C1 segment of cervical spinal cord (tissue), 14 donors: ENCODE measurements at regions not wholly inside any gene's neighbourhood (a gene's known extent, or its start where the extent isn't known, plus 50 kb on each side); places are given as distances from the start of the nearest gene placed in this dataset.

Experiments
- DNase-seq, 14 donors: peaks; one replicate each; lab custom pipeline; 2025; lab: John Stamatoyannopoulos, UW

DNA sequence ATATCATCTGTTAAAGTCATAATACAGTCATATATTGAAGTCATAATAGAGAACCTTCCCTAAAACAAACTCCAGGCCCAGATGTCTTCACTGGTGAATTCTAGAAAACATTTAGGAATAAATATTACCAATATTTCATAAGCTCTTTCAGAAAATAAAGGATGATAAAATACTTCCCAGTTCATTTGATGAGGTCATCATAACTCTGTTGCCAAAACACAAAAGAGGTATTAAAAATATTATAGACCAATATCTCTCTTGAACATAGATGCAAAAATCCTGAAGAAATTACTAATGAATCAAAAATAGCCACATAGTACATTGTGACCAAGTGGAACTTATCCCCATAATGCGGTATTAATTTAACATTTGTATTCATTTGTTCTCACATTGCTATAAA, 132.4 kb upstream of the ZP4 start:
- DNase-seq, result no peak

DNA sequence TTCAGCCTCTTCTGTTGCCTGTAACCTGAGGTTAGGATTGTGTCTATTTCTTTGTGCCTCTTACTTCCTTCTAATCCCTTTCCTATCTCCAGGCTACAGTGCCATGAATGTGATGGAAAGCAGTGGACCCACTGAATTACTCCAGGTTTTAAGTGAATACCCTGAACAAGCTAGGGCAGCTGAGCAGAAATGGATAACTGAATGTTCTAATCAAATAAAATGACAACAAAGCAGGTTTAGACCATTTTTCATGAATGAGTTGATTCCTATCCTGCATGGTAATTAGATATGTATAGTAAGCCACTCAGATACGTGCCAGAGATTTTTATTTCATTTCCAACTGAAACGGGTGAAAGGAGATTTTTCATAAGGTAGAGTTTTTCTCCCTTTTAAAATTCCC, 127.5 kb upstream of the ZP4 start:
- no peak for DNase-seq

DNA sequence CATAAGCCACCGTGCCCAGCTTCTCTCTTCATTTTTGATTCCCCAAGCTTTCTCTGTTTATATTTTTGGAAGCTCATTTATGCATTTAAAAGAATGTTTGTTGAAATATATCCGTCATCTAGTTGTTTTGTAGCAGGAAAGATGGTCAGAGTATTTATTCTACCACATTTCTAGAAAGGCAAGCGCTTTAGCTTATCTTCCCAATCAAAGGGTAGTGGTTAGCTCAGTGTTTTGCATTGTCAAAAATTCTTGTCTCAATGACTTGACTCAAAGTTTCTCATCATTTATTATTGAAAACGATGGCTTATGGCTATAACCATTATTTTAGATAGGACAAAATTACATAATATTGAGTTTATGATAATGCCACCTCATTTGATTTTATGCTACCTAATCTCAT, 116.1 kb upstream of the ZP4 start:
- no peak for DNase-seq

DNA sequence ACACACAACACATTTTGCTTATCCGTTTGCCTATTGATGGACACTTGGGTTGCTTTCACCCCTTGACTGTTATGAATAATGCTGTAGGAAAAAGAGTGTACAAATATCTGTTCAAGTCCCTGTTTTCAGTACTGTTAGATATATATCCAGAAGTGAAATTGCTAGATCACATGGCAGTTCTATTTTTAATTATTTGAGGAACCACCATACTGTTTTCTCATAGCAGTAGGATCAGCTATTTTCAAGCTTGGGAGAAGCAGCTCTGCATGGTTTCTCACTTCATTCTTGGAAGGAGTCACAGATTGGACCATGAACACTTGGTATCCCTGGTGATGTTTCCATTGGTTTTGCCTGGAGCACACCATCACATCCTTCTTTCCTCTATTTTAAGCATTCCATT, 114.4 kb upstream of the ZP4 start:
- no peak for DNase-seq

DNA sequence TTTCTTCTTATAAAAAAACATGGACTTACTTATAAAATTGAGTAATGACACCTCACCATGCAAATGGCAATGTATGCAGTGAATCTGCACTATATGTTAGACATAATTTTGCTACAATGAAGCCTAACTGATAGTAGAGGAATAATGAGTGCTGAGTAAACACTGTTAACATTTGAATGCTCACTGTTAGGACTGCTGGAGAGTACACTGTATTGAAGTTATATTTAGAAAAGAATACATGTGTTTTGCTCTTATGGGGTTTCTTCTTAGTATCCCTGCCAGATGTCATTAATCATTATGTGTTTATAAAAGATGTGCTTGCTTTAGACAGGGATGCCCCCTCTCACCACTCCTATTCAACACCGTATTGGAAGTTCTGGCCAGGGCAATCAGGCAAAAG, 111.1 kb upstream of the ZP4 start:
- no peak for DNase-seq

DNA sequence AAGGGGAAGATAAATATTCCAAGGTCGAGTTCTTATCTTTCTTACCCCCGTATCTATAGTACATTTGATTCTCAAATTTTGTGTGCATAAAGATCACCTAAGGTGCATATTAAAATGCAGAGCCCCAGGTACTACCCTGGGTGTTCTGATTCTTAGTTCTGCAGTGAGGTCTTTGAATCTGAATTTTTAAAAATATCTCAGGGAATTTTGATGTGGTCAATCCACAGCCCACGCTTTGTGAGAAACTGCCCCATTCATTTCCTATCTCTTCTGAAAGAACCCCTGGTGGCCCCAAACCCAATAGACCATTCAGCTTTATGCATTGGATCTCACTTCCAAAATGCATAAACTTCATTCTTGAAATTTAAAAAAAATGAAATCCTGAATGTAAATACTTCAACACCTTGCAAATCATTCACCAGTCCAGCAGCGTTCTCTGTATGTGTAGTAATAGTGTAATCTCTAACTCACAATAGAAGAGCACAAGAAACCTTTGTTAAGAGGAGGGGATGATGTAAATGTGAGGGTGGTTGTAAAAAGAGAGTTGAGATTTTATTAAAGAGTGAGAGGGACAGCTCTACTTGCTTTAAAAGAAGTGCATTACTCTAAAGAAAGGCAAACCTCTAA, 108.8 kb upstream of the ZP4 start:
- DNase-seq, result no peak

DNA sequence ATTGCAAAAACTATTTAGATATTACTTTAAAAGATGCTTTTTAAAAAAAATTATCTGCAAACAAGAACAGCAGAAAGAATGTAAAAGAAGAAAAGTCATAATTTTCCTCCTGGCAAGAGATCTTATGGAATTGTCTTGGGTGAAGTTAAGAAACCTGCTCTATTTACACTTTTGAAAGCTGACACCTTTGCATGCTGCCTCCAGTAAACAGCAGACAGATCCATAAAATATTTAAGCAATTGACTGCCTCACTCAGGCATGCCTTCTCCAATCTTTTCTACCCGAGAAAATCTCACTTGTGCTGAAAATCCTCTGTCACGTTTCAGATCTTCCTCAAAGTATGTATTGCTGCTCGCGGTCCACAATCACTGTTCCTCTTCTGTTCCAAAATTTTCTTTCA, 107.9 kb upstream of the ZP4 start:
- no peak for DNase-seq

DNA sequence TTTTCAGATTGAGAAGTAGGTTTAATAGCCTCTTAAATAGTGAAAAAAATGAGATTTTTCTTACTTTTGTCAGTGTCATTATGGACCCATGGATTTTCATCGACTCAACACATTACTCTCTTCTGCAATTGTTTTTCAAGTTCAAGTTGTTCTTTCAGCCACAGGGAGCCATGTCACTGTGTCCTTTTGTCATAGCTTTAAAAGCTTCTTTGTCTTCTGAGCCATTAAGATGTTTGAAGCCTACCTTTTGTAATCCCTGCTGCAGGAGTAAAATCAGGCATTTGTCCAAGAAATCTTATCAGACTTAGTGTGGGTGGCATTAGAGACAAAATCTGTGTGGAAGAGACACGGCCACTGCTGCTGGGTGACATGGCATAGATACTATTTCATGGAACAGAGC, 92.8 kb upstream of the ZP4 start:
- no peak for DNase-seq

DNA sequence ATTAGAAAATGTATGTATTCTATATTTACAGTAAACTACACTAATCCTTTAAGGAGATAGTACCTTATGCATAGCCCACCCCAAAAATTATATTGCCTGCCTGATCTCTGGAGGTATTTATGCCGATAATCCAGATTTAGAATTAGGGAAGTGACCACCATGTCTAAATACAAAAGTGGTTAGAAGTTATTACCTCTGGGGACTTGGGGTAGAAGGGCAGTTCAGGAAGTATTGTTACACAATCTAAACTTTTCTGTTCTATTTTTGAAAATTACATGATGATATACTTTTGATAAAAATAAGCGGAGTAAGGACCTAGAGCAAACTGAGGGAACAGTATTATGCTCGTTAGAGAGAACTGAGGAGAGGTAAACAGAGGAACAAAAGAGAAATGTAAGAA, 90.5 kb upstream of the ZP4 start:
- DNase-seq, result no peak

DNA sequence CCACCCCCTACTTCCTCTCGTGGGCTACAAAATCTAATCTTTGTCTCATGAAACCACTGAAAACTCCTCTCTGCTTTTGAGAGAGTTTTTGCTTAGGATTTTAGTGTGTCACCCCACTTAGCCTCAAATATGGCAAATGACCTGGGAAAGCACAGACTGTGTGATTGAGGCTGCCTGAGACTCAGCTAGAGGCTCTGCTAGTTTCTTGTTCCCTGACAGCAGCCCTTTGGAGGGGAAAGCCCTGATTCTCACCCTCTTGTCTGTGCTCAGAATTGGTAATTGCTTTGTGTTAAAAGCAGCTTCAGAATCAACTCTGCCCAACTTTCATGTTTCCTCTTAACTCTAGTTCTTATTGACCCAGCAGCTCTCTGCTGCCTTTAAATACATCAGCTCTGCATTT, 85.6 kb upstream of the ZP4 start:
- no peak for DNase-seq

DNA sequence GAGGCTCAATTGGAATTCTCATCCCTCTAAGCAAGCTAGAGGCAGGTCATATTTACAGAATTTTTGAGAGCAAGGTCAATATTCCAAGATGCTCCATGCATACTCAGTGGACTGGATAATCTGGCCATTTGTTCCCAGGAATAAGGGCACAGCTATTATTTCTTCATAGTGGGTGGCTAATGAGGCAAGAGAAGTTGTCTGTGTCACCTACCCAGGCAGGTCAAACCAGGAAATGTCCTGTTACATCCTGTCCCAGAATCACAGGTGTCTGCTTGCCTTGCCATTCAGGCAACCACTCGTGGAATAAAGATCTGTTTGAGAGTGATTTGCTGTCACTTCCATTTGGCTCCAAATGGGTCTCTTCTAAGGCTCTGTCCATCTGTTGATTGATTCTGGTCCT, 85.2 kb upstream of the ZP4 start:
- DNase-seq, result no peak

DNA sequence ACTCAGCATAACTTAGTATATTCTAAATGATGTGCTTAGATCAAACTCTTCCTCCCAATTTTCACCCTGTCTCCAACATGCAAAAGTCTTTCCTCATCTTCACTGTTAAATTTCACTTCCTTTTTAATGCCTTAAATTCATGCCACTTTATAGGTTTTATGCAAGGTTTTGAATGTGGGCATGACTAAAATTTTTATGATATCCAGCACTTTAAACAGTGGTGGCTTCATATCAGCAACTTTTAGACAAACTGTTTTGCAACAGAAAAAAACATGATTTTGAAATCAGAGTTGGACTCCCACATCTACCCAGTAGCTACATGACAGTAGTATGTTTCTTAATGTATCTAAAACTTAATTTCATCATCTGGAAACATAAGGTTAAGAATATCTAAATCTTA, 84.7 kb upstream of the ZP4 start:
- DNase-seq, result no peak

DNA sequence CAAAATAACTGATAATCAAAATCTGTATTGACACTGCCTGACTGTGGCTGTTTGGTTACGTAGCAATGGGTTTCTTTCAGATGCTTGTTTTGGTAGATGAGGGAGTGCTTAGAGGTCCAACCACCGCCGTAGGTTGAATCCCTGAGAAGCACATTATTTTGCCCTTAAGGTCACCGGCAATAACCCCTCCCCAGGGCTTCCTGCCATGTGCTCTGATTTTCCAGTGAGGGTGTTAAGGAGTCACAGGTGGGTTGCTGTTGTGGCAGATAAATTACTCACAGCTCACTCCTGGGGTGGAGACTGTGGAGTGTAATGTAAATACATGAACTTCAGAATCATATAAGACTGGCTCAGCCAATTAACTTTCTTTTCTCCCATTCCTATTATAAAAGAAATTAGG, 81.5 kb upstream of the ZP4 start:
- DNase-seq, result no peak

DNA sequence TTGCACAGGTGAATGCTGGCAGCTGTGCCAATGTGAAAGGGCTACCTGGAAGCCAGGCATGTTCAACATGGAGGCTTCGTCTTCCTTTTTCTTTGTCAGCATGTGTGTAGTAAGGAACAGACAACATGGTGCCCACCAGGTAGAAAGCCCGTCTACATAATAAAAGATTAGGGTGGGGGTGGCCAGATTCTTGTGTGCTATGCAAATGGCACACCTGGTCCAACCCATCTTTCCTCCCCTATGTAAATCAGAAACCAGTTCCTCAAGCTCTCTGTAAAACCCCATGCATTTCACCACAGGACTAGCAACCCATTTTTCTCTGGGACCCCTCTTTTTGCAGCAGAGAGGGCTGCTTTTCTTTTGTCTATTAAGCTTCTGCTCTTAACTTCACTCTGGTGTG, 72.3 kb upstream of the ZP4 start:
- DNase-seq, result no peak

DNA sequence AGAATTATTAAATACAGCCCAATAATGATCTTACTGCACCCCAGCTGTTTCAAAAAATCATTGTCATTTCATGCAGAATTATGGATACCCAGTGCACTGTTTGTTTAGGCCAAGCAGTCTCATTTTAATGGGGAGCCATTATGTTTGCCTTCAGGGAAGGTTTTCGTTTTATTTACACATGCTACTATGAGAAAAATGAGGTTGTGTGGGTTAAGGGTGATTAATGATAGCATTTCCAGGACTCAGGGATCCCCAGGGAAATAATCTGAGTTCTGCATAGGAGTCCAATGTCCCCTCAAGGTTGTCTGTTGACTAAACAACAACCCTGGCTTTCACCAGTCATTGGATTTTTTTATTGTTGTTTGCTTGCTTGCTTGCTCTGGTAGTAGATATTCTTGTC, 71.0 kb upstream of the ZP4 start:
- no peak for DNase-seq

DNA sequence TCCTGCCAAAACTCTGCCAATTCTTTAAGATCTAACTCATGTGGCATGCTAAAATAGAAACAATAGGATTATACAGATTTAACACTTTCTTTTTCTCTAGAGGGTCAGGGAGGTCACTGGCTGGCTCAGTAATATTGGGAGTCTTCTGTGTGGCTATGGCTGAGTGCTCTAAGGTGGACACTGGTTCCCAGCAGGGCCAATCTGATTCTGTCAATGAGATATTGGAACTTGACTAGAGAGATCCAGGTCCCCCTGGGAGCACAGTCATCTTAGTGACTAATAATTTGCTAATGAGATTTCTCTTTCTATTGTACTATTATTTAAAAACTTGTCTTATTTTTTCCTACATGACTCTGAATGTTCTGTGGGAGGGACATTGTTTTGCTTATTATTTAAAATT, 69.1 kb upstream of the ZP4 start:
- DNase-seq, result no peak

DNA sequence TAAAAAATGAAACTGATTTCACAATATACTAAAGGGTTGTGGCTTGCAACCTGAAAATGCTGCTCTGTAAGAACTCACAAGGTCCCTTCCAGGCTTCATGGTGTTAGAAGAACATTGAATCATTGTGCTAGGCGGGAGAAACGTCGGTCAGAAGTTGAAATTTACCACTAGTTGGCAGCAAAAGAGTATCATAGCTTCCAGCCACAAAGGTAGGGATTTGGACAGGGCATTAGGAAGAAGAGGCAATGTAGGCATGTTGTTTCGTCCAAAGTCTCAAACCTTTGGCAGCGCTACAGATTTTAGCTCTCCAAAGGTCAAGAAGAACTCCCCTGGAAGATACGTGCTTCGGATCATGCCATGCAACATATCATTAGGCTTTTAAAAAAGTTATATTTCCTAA, 62.5 kb upstream of the ZP4 start:
- no peak for DNase-seq
